Liver (tissue), 8 donors: ENCODE measurements at regions not wholly inside any gene's neighbourhood (a gene's known extent, or its start where the extent isn't known, plus 50 kb on each side); places are given as distances from the start of the nearest gene placed in this dataset.

ENCODE experiments used
- DNase-seq: peaks from one replicate; pipeline ENCODE4 v3.0.0-alpha.2; 2017; ENCODE audit warnings: low spot score
- H3K27ac ChIP-seq, 2 donors: one replicate each; pipeline ENCODE4 v1.7.0; 2013; ENCODE audit warnings: inconsistent platforms in 2 of 2, low read length in 2 of 2, control low read depth in 1 of 2, low read depth in 1 of 2, mild to moderate bottlenecking in 1 of 2
- H3K27me3 ChIP-seq, 4 donors: one replicate each; pipeline versions ENCODE4 v1.6.1 to v1.7.0; 2013; ENCODE audit warnings: low read length in 3 of 4, inconsistent platforms in 1 of 4, mild to moderate bottlenecking in 1 of 4, moderate library complexity in 1 of 4; ENCODE audit not compliant: control insufficient read depth in 4 of 4, insufficient read depth in 4 of 4
- H3K36me3 ChIP-seq, 4 donors: one replicate each; pipeline versions ENCODE4 v1.6.1 to v1.7.0; 2013; ENCODE audit warnings: low read length in 3 of 4, mild to moderate bottlenecking in 3 of 4, low read depth in 1 of 4, moderate library complexity in 1 of 4; ENCODE audit not compliant: control insufficient read depth in 4 of 4, insufficient read depth in 3 of 4
- H3K4me1 ChIP-seq, 4 donors: one replicate each; pipeline versions ENCODE4 v1.6.1 to v1.7.0; 2013; ENCODE audit warnings: low read length in 3 of 4, mild to moderate bottlenecking in 3 of 4, moderate library complexity in 1 of 4; ENCODE audit not compliant: control insufficient read depth in 4 of 4, insufficient read depth in 4 of 4
- H3K4me3 ChIP-seq, 3 donors: one replicate each; pipeline versions ENCODE4 v1.6.1 to v1.7.0; 2013; ENCODE audit warnings: low read length in 3 of 3, control low read depth in 1 of 3, low read depth in 1 of 3, mild to moderate bottlenecking in 1 of 3
- H3K9ac ChIP-seq, 2 donors: one replicate each; pipeline ENCODE4 v1.7.0; 2013; ENCODE audit warnings: low read length in 2 of 2, mild to moderate bottlenecking in 2 of 2, moderate library complexity in 2 of 2, control low read depth in 1 of 2, low read depth in 1 of 2
- H3K9me3 ChIP-seq, 4 donors: one replicate each; pipeline versions ENCODE4 v1.6.1 to v1.7.0; 2013; ENCODE audit warnings: low read length in 3 of 4; ENCODE audit not compliant: control insufficient read depth in 4 of 4
- ATF3 ChIP-seq: IDR thresholded peaks from 2 replicates; pipeline ENCODE4 v1.6.1; 2016; ENCODE audit warnings: antibody characterized with exemption
- CTCF ChIP-seq: fragments of 150-350 bp; IDR thresholded peaks from 2 replicates; pipeline ENCODE4 v1.5.1; 2017; ENCODE audit warnings: improper control_type of control experiment, low read depth, low read length; ENCODE audit not compliant: missing input control
- EGR1 ChIP-seq, 2 donors: IDR thresholded peaks; 2 replicates each; pipeline ENCODE4 v1.6.1; 2016 to 2018; ENCODE audit warnings: antibody characterized with exemption in 2 of 2, low read depth in 2 of 2
- FOXA1 ChIP-seq: IDR thresholded peaks from 2 replicates; pipeline ENCODE4 v1.6.1; 2016; ENCODE audit warnings: antibody characterized with exemption
- FOXA2 ChIP-seq: IDR thresholded peaks from 2 replicates; pipeline ENCODE4 v1.6.1; 2016; ENCODE audit warnings: antibody characterized with exemption
- GABPA ChIP-seq, 2 donors: IDR thresholded peaks in 1 of 2; conservative IDR thresholded peaks in 1 of 2; 2 replicates each; pipeline ENCODE4 v1.6.1; 2016; ENCODE audit warnings: antibody characterized with exemption in 2 of 2, mild to moderate bottlenecking in 1 of 2, moderate library complexity in 1 of 2
- HNF4A ChIP-seq, 2 donors: conservative IDR thresholded peaks; 2 replicates each; pipeline ENCODE4 v1.6.1; 2016; ENCODE audit warnings: antibody characterized with exemption in 2 of 2, mild to moderate bottlenecking in 2 of 2
- HNF4G ChIP-seq: IDR thresholded peaks from 2 replicates; pipeline ENCODE4 v1.6.1; 2016; ENCODE audit warnings: antibody characterized with exemption
- JUND ChIP-seq, 2 donors: IDR thresholded peaks; 2 replicates each; pipeline ENCODE4 v1.6.1; 2016; ENCODE audit warnings: antibody characterized with exemption in 2 of 2
- MAX ChIP-seq: IDR thresholded peaks from 2 replicates; pipeline ENCODE4 v1.6.1; 2016; ENCODE audit warnings: antibody characterized with exemption
- NR2F2 ChIP-seq: IDR thresholded peaks from 2 replicates; pipeline ENCODE4 v1.6.1; 2016; ENCODE audit warnings: antibody characterized with exemption
- RAD21 ChIP-seq, 2 donors: IDR thresholded peaks; 2 replicates each; pipeline ENCODE4 v1.6.1; 2016; ENCODE audit warnings: antibody characterized with exemption in 2 of 2, mild to moderate bottlenecking in 2 of 2
- REST ChIP-seq: IDR thresholded peaks from 2 replicates; pipeline ENCODE4 v1.6.1; 2016; ENCODE audit warnings: antibody characterized with exemption, mild to moderate bottlenecking
- SP1 ChIP-seq: IDR thresholded peaks from 2 replicates; pipeline ENCODE4 v1.6.1; 2018; ENCODE audit warnings: antibody characterized with exemption, mild to moderate bottlenecking
- TAF1 ChIP-seq: conservative IDR thresholded peaks from 2 replicates; pipeline ENCODE4 v1.6.1; 2016; ENCODE audit warnings: antibody characterized with exemption, mild to moderate bottlenecking
- YY1 ChIP-seq: IDR thresholded peaks from 2 replicates; pipeline ENCODE4 v1.6.1; 2016; ENCODE audit warnings: antibody characterized with exemption, mild to moderate bottlenecking
- ZBTB33 ChIP-seq: IDR thresholded peaks from 2 replicates; pipeline ENCODE4 v1.6.1; 2016; ENCODE audit warnings: antibody characterized with exemption
- WGBS: extraction: QIAGEN DNeasy Blood & Tissue Kit; methylation state at CpG from one replicate; pipeline ENCODE4 v1.1.7; 2013; 5-methylcytosine and 5-hydroxymethylcytosine counted together
- donor health status: healthy.
- donor health status: healthy.
- donor health status: healthy.
- donor health status: healthy.
- donor health status: healthy.

GRCh38 chr13:106736941-106737340 is 169.0 kb upstream of the ARGLU1 start:
- TF ChIP-seq CTCF (no peak), GABPA (IDR thresholded peaks at IDR 0.05 in 1 of 2, conservative IDR thresholded peaks at IDR 0.05 in 1 of 2) (no peak), FOXA2 (no peak), MAX (no peak), SP1 (no peak), EGR1 (IDR thresholded peaks at IDR 0.05; ENCODE audit: low read depth in 2 of 2) (no peak), JUND (IDR thresholded peaks at IDR 0.05) (no peak), TAF1 (no peak), FOXA1 (no peak), NR2F2 (no peak), ZBTB33 (no peak), ATF3 (no peak), HNF4A (conservative IDR thresholded peaks at IDR 0.05) (no peak), HNF4G (no peak), YY1 (no peak), REST (no peak)
- Histone ChIP-seq H3K9ac (no peak overlapping the region), H3K9me3 (no peaks in the 10 kb centered on the region), H3K4me1 (no peaks in the 10 kb centered on the region), H3K27me3 (peaks cover 0 to 3% (median 0%) of the 10 kb centered on the region in 4 donors), H3K36me3 (no peaks in the 10 kb centered on the region), H3K27ac (no peak overlapping the region), H3K4me3 (no peak overlapping the region)
- WGBS: 48% methylated on average over 12 of the region's 12 CpGs
- no peak for DNase-seq

GRCh38 chr13:106734198-106734597 is 166.3 kb upstream of the ARGLU1 start:
- H3K4me1 ChIP-seq: no peaks in the 10 kb centered on the region
- TF ChIP-seq FOXA2 (no peak), RAD21 (IDR thresholded peaks at IDR 0.05) (no peak), SP1 (no peak)
- H3K36me3 ChIP-seq: no peaks in the 10 kb centered on the region
- H3K27ac ChIP-seq: no peak overlapping the region
- no peak for DNase-seq
- H3K9ac ChIP-seq: no peak overlapping the region
- H3K9me3 ChIP-seq: no peaks in the 10 kb centered on the region
- WGBS: 78% methylated on average over 6 of the region's 6 CpGs
- H3K27me3 ChIP-seq: peaks cover 0 to 3% (median 0%) of the 10 kb centered on the region in 4 donors
- no peak overlapping the region for H3K4me3 ChIP-seq
